OCI-LY3 (cell line): ENCODE measurements at regions not wholly inside any gene's neighbourhood (a gene's known extent, or its start where the extent isn't known, plus 50 kb on each side); places are given as distances from the start of the nearest gene placed in this dataset.

Experiments used
- CTCF ChIP-seq: fragments of 200-600, 300-600 bp; sonication (generic); IDR thresholded peaks from 2 replicates; pipeline ENCODE4 v1.5.1; 2014; ENCODE audit warnings: antibody characterized with exemption, low read length, low read depth
- EZH2phosphoT487 ChIP-seq: fragments of 200-600 bp; shearing (Covaris generic); IDR thresholded peaks from 2 replicates; pipeline ENCODE4 v1.6.1; 2018; ENCODE audit warnings: antibody characterized with exemption, mixed run types, low read depth

GRCh38 chr4:177809791-177810190 lies 367.6 kb upstream of the AGA start:
- TF ChIP-seq CTCF (no peak), EZH2phosphoT487 (no peak)
